HEK293T (cell line): ENCODE measurements at regions not wholly inside any gene's neighbourhood (a gene's known extent, or its start where the extent isn't known, plus 50 kb on each side); places are given as distances from the start of the nearest gene placed in this dataset.

Experiments used
- CTCF ChIA-PET: fragments of 350-600 bp; formaldehyde crosslinking; extraction: SDS; loops from one replicate; lab custom pipeline; 2021; ENCODE audit warnings: antibody characterized with exemption, inconsistent platforms; lab: Yijun Ruan, JAX
- POLR2A ChIA-PET: fragments of 350-600 bp; formaldehyde crosslinking; extraction: SDS; loops from one replicate; lab custom pipeline; 2020; ENCODE audit warnings: antibody characterized with exemption, inconsistent platforms; lab: Yijun Ruan, JAX
- DNase-seq: peaks from one replicate; pipeline ENCODE4 v3.0.0; 2012; ENCODE audit warnings: mixed read lengths; ENCODE audit errors: extremely low spot score
- ARNT ChIP-seq: fragments of 450-650 bp; IDR thresholded peaks from 2 replicates; pipeline ENCODE4 v1.6.1; 2017; ENCODE audit warnings: mild to moderate bottlenecking
- BHLHE40 ChIP-seq: fragments of 450-650 bp; IDR thresholded peaks from 2 replicates; pipeline ENCODE4 v1.6.1; 2016; ENCODE audit warnings: mild to moderate bottlenecking, moderate library complexity, borderline replicate concordance
- CTBP1 ChIP-seq: fragments of 450-650 bp; IDR thresholded peaks from 2 replicates; pipeline ENCODE4 v1.6.1; 2016; ENCODE audit warnings: borderline replicate concordance
- ELF4 ChIP-seq: fragments of 450-650 bp; IDR thresholded peaks from 2 replicates; pipeline ENCODE4 v1.6.1; 2017; ENCODE audit warnings: antibody characterized with exemption
- FOXA1 ChIP-seq: fragments of 450-650 bp; IDR thresholded peaks from 2 replicates; pipeline ENCODE4 v1.6.1; 2016; ENCODE audit warnings: mild to moderate bottlenecking
- FOXK2 ChIP-seq: fragments of 450-650 bp; IDR thresholded peaks from 2 replicates; pipeline ENCODE4 v1.6.1; 2016; ENCODE audit warnings: mild to moderate bottlenecking
- FOXM1 ChIP-seq: fragments of 450-650 bp; IDR thresholded peaks from 2 replicates; pipeline ENCODE4 v1.6.1; 2017; ENCODE audit warnings: mild to moderate bottlenecking, borderline replicate concordance
- HDGF ChIP-seq: fragments of 450-650 bp; IDR thresholded peaks from 2 replicates; pipeline ENCODE4 v1.6.1; 2017; ENCODE audit warnings: antibody characterized with exemption, borderline replicate concordance
- L3MBTL2 ChIP-seq: fragments of 450-650 bp; conservative IDR thresholded peaks from 2 replicates; pipeline ENCODE4 v1.6.1; 2016; ENCODE audit warnings: mild to moderate bottlenecking
- LEF1 ChIP-seq: fragments of 450-650 bp; IDR thresholded peaks from 2 replicates; pipeline ENCODE4 v1.6.1; 2017; ENCODE audit warnings: mild to moderate bottlenecking, borderline replicate concordance
- NFRKB ChIP-seq: fragments of 450-650 bp; IDR thresholded peaks from 2 replicates; pipeline ENCODE4 v1.6.1; 2016; ENCODE audit warnings: mild to moderate bottlenecking, moderate library complexity
- PKNOX1 ChIP-seq: fragments of 450-650 bp; IDR thresholded peaks from 2 replicates; pipeline ENCODE4 v1.6.1; 2016
- SP1 ChIP-seq: fragments of 450-650 bp; IDR thresholded peaks from 2 replicates; pipeline ENCODE4 v1.6.1; 2017
- SUZ12 ChIP-seq: fragments of 450-650 bp; IDR thresholded peaks from 2 replicates; pipeline ENCODE4 v1.6.1; 2016; ENCODE audit warnings: mild to moderate bottlenecking
- TARDBP ChIP-seq: fragments of 450-650 bp; IDR thresholded peaks from 2 replicates; pipeline ENCODE4 v1.6.1; 2016
- ZNF384 ChIP-seq: fragments of 450-650 bp; IDR thresholded peaks from 2 replicates; pipeline ENCODE4 v1.6.1; 2016

DNA sequence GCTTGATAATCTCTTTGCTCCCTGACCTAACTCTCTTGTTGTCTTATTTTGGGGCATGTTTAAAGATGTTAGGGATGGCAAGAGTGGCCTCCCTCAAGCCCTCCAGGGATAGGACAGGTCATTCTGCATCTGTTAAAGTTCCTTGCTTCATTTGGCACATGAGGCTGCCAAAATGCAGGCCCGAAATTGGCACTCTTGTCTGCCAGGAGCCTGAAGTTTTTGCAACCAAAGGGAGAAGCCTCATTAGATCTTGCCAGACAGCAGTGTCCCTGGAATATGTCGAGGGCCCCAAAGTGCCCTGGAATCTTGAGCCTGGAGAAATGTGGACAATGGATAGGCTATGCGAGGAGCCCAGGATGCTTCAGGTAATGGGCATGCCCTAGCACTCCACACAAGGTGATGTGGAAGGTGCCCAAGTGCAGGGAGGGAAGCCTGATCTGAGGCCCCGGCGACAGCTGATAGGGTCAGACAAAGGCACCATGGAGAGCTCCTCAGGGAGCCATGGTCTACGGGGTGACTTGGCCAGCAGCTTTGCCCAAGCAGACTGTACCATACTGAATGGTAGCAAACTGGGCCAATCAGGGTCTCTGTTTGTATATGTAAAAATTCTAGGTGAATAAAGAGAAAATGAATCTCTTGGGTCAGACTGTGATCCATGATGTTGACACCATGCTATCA is 173.0 kb upstream of the WSCD2 start:
- no peak for DNase-seq
- TF ChIP-seq FOXM1 (no peak), TARDBP (no peak), L3MBTL2 (no peak), FOXA1 (no peak), BHLHE40 (no peak), PKNOX1 (no peak), FOXK2 (no peak), LEF1 (no peak), HDGF (no peak), CTBP1 (no peak), NFRKB (no peak), ARNT (no peak), ZNF384 (no peak), SUZ12 (no peak), SP1 (no peak), ELF4 (no peak)
- CTCF ChIA-PET, result no interaction called here
- POLR2A ChIA-PET, result no interaction called here

- ChIA-PET POLR2A (no interaction called here), CTCF (no interaction called here)
- TF ChIP-seq SP1 (no peak), HDGF (no peak), FOXK2 (no peak), ELF4 (no peak), LEF1 (no peak), ARNT (no peak), PKNOX1 (no peak), ZNF384 (no peak), NFRKB (no peak), FOXM1 (no peak)
- no peak for DNase-seq
These were observed 171.6 kb upstream of the WSCD2 start for GRCh38 chr12:107957459-107957858.

DNA sequence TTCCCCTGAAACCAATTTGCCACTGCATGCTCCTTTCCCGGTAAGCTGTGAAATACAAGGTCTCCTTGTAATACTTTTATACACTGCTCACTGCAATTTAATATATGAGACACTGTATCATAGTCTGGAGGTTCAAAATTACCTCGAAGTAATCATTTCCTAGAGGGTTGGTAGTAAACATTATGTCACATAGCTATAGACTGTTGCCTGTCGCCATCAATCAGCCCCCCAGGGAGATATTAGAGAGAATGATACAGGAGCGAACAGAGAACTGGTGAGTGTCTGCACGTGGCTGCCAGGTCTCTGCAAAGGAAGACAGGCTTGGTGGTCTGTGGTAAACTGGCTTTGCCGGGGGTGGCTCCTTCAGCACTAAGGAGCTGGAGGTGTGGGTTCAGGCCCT is 165.5 kb upstream of the WSCD2 start:
- DNase-seq, result no peak
- ChIA-PET POLR2A (no interaction called here), CTCF (no interaction called here)
- TF ChIP-seq CTBP1 (no peak), FOXM1 (no peak), LEF1 (no peak)

DNA sequence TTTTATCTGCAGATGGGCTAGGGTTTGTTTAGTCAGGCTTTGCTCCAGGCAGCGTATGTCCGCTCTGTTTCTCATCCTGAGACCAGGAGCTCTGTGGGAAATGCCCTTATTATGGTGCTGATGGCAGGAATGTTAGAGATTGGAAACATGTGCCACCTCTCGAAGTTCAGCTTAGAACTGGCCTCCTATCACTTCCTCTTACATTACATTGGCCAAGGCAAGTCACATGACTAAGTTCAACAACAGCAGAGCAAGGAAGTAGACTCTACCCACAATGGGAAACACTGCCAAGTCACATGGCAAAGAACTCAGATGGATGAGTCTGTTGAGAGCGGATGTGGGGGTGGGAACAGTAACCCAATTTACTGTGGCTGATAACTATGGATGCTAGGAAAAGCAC is 161.9 kb upstream of the WSCD2 start:
- CTCF ChIA-PET, result no interaction called here

GRCh38 chr12:107973950-107974349 is 155.1 kb upstream of the WSCD2 start:
- DNase-seq, result no peak
- CTCF ChIA-PET, result no interaction called here
- POLR2A ChIA-PET, result no interaction called here
- no peak for TF ChIP-seq BHLHE40
- no peak for TF ChIP-seq L3MBTL2
- TF ChIP-seq FOXA1, result no peak
- TF ChIP-seq FOXK2, result no peak
- TF ChIP-seq SP1, result no peak
- TF ChIP-seq LEF1, result no peak
- TF ChIP-seq SUZ12, result no peak
- TF ChIP-seq FOXM1, result no peak
- no peak for TF ChIP-seq ARNT
- no peak for TF ChIP-seq NFRKB

More for the DNA sequence above, 161.9 kb upstream of the WSCD2 start:
- TF ChIP-seq LEF1, result no peak
- peak; percentile 45 for TF ChIP-seq L3MBTL2
- DNase-seq, result no peak
- POLR2A ChIA-PET, result no interaction called here

- DNase-seq, result no peak
- CTCF ChIA-PET, result interaction anchor here (0.5 kb wide), 1 partner anchor 528 kb away, joined by 4 read pairs; no protein-coding TSS in a partner anchor
- TF ChIP-seq FOXK2 (no peak), L3MBTL2 (no peak), NFRKB (no peak)
- POLR2A ChIA-PET, result no interaction called here
These were observed 152.8 kb upstream of the WSCD2 start for GRCh38 chr12:107976331-107976730.

DNA sequence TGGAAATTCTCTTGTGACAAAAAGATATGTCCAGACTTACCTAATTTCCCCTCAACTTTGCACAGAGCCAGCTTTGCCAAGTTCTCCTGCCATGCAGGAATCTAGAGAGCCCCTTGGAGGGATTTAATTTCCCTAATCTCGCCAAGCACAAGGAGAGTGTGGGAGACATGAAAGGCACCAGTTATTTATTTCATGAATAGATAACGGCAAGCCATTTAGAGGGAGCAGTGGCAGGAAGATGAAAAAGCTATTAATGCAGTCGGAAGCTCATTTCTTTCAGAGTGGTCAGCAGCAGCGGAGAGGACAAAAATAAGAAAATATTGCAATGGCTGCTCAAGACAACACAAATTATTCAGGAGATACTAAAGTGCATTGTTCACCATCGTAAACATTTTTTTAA is 150.9 kb upstream of the WSCD2 start:
- POLR2A ChIA-PET, result no interaction called here
- no peak for DNase-seq
- TF ChIP-seq CTBP1, result no peak
- no peak for TF ChIP-seq ELF4
- no peak for TF ChIP-seq FOXA1
- TF ChIP-seq FOXM1, result no peak
- no peak for TF ChIP-seq TARDBP
- TF ChIP-seq HDGF, result no peak
- no peak for TF ChIP-seq LEF1
- TF ChIP-seq SP1, result no peak
- no peak for TF ChIP-seq SUZ12
- no peak for TF ChIP-seq ZNF384
- TF ChIP-seq PKNOX1, result no peak
- no peak for TF ChIP-seq BHLHE40
- no peak for TF ChIP-seq L3MBTL2
- TF ChIP-seq FOXK2, result no peak
- TF ChIP-seq ARNT, result no peak
- no peak for TF ChIP-seq NFRKB
- CTCF ChIA-PET, result interaction anchor here (0.6 to 1.4 kb wide), 2 partner anchors 15 to 422 kb away, joined by 3 to 6 read pairs; no protein-coding TSS in a partner anchor
